H9 (cell line): ENCODE measurements at regions not wholly inside any gene's neighbourhood (a gene's known extent, or its start where the extent isn't known, plus 50 kb on each side); places are given as distances from the start of the nearest gene placed in this dataset.

Experiments
- DNase-seq: peaks from one replicate; pipeline ENCODE4 v3.0.0-alpha.2; 2017
- H2AFZ ChIP-seq: one replicate; pipeline ENCODE4 v1.6.1; 2013; ENCODE audit warnings: mild to moderate bottlenecking, low read length, control low read depth, moderate library complexity
- H2AK5ac ChIP-seq: 2 replicates; pipeline ENCODE4 v1.6.1; 2013; ENCODE audit warnings: low read length, control low read depth, mixed read lengths; ENCODE audit not compliant: insufficient read length
- H2BK120ac ChIP-seq: one replicate; pipeline ENCODE4 v1.6.1; 2013; ENCODE audit warnings: low read depth, mild to moderate bottlenecking, low read length, control low read depth, inconsistent platforms; ENCODE audit not compliant: poor library complexity, severe bottlenecking
- H2BK12ac ChIP-seq: 2 replicates; pipeline ENCODE4 v1.6.1; 2013; ENCODE audit warnings: low read length, control low read depth, mixed read lengths, low read depth; ENCODE audit not compliant: insufficient read length
- H2BK15ac ChIP-seq: 2 replicates; pipeline ENCODE4 v1.6.1; 2013; ENCODE audit warnings: low read depth, low read length, control low read depth
- H2BK20ac ChIP-seq: one replicate; pipeline ENCODE4 v1.6.1; 2013; ENCODE audit warnings: low read depth, mild to moderate bottlenecking, low read length, control low read depth, inconsistent platforms; ENCODE audit not compliant: poor library complexity, severe bottlenecking
- H2BK5ac ChIP-seq: 2 replicates; pipeline ENCODE4 v1.6.1; 2013; ENCODE audit warnings: low read length, control low read depth, mixed read lengths; ENCODE audit not compliant: insufficient read length
- H3K14ac ChIP-seq: 2 replicates; pipeline ENCODE4 v1.6.1; 2013; ENCODE audit warnings: low read length, control low read depth; ENCODE audit not compliant: insufficient read depth
- H3K18ac ChIP-seq: 2 replicates; pipeline ENCODE4 v1.6.1; 2013; ENCODE audit warnings: low read depth, mild to moderate bottlenecking, mixed read lengths, low read length, control low read depth; ENCODE audit not compliant: insufficient read length
- H3K23ac ChIP-seq: 2 replicates; pipeline ENCODE4 v1.6.1; 2013; ENCODE audit warnings: low read length, control low read depth, mixed read lengths, low read depth; ENCODE audit not compliant: insufficient read length
- H3K23me2 ChIP-seq: 2 replicates; pipeline ENCODE4 v1.6.1; 2013; ENCODE audit warnings: low read depth, mild to moderate bottlenecking, mixed read lengths, low read length, control low read depth; ENCODE audit not compliant: insufficient read length, poor library complexity, severe bottlenecking
- H3K27ac ChIP-seq: 2 replicates; pipeline ENCODE4 v1.5.1; 2013; ENCODE audit warnings: low read length, control low read depth, mixed read lengths, low read depth; ENCODE audit not compliant: insufficient read length
- H3K27me3 ChIP-seq: 2 replicates; pipeline ENCODE4 v1.6.1; 2013; ENCODE audit warnings: low read length, control low read depth, inconsistent platforms; ENCODE audit not compliant: insufficient read depth
- H3K4ac ChIP-seq: 2 replicates; pipeline ENCODE4 v1.6.1; 2013; ENCODE audit warnings: low read depth, mild to moderate bottlenecking, control low read depth, inconsistent platforms, low read length, moderate library complexity
- H3K4me1 ChIP-seq: 2 replicates; pipeline ENCODE4 v1.6.1; 2013; ENCODE audit warnings: low read length, control low read depth, inconsistent platforms; ENCODE audit not compliant: insufficient read depth
- H3K4me2 ChIP-seq: 2 replicates; pipeline ENCODE4 v1.6.1; 2013; ENCODE audit warnings: low read length, control low read depth, mixed read lengths; ENCODE audit not compliant: insufficient read length, insufficient read depth
- H3K56ac ChIP-seq: 2 replicates; pipeline ENCODE4 v1.6.1; 2013; ENCODE audit warnings: low read depth, mild to moderate bottlenecking, mixed read lengths, low read length, control low read depth; ENCODE audit not compliant: insufficient read length
- H3K79me1 ChIP-seq: 2 replicates; pipeline ENCODE4 v1.6.1; 2013; ENCODE audit warnings: low read depth, mild to moderate bottlenecking, moderate library complexity, low read length, control low read depth, inconsistent platforms; ENCODE audit not compliant: insufficient read depth, poor library complexity, severe bottlenecking
- H3K79me2 ChIP-seq: 2 replicates; pipeline ENCODE4 v1.6.1; 2013; ENCODE audit warnings: low read length, control low read depth, inconsistent platforms; ENCODE audit not compliant: insufficient read depth
- H3K9ac ChIP-seq: 2 replicates; pipeline ENCODE4 v1.6.1; 2013; ENCODE audit warnings: low read length, control low read depth, mixed read lengths; ENCODE audit not compliant: insufficient read length; ENCODE audit errors: extremely low read depth
- H3K9me3 ChIP-seq: one replicate; pipeline ENCODE4 v1.6.1; 2013; ENCODE audit warnings: low read depth, low read length, inconsistent platforms; ENCODE audit not compliant: control insufficient read depth
- H3T11ph ChIP-seq: one replicate; pipeline ENCODE4 v1.6.1; 2013; ENCODE audit warnings: mild to moderate bottlenecking, low read length, control low read depth, inconsistent platforms
- H4K20me1 ChIP-seq: one replicate; pipeline ENCODE4 v1.6.1; 2013; ENCODE audit not compliant: control insufficient read depth, insufficient read length, insufficient read depth
- H4K5ac ChIP-seq: 2 replicates; pipeline ENCODE4 v1.6.1; 2013; ENCODE audit warnings: low read depth, mild to moderate bottlenecking, mixed read lengths, low read length, control low read depth; ENCODE audit not compliant: insufficient read length
- H4K8ac ChIP-seq: replicated peaks from 2 replicates; pipeline ENCODE4 v1.6.1; 2013; ENCODE audit warnings: low read length, control low read depth, mixed read lengths, low read depth; ENCODE audit not compliant: insufficient read length
- H4K91ac ChIP-seq: 2 replicates; pipeline ENCODE4 v1.6.1; 2013; ENCODE audit warnings: low read depth, mild to moderate bottlenecking, moderate library complexity, mixed read lengths, low read length, control low read depth; ENCODE audit not compliant: insufficient read length
- H3K27ac Mint-ChIP-seq, 3 experiments: 2 replicates in 2 of 3; 3 replicates in 1 of 3; pipeline ENCODE4 v1.8.0; 2020 to 2021; ENCODE audit warnings: mixed read lengths in 3 of 3, mild to moderate bottlenecking in 1 of 3, moderate library complexity in 1 of 3
- H3K27me3 Mint-ChIP-seq: 2 replicates; pipeline ENCODE4 v1.8.0; 2021; ENCODE audit warnings: low read depth, mild to moderate bottlenecking, moderate library complexity, mixed read lengths
- H3K36me3 Mint-ChIP-seq, 3 experiments: 2 replicates in 2 of 3; 3 replicates in 1 of 3; pipeline ENCODE4 v1.8.0; 2020 to 2021; ENCODE audit warnings: low read depth in 3 of 3, mixed read lengths in 3 of 3; ENCODE audit not compliant: insufficient read depth in 1 of 3
- H3K4me1 Mint-ChIP-seq, 2 experiments: 2 replicates each; pipeline ENCODE4 v1.8.0; 2020; ENCODE audit warnings: mixed read lengths in 2 of 2
- H3K4me3 Mint-ChIP-seq, 2 experiments: 2 replicates in 1 of 2; 3 replicates in 1 of 2; pipeline ENCODE4 v1.8.0; 2020 to 2021; ENCODE audit warnings: mild to moderate bottlenecking in 2 of 2, mixed read lengths in 2 of 2, moderate library complexity in 1 of 2
- H3K9me3 Mint-ChIP-seq, 2 experiments: 2 replicates in 1 of 2; 3 replicates in 1 of 2; pipeline ENCODE4 v1.8.0; 2020; ENCODE audit warnings: mild to moderate bottlenecking in 2 of 2, mixed read lengths in 2 of 2, moderate library complexity in 1 of 2
- WGBS: extraction: QIAGEN DNeasy Blood & Tissue Kit; methylation state at CpG from one replicate; pipeline ENCODE4 v1.1.7; 2013; ENCODE audit warnings: missing lambda C conversion rate, low lambda C conversion rate, mixed read lengths; ENCODE audit not compliant: insufficient read length; ENCODE audit errors: extremely low coverage; 5-methylcytosine and 5-hydroxymethylcytosine counted together
- TF ChIP-seq, protein P1 (sequence below): fragments of 200-600 bp; sonication (generic); conservative IDR thresholded peaks from 3 replicates; pipeline ENCODE4 v1.8.0; 2021; ENCODE audit warnings: antibody characterized with exemption, mild to moderate bottlenecking

DNA sequence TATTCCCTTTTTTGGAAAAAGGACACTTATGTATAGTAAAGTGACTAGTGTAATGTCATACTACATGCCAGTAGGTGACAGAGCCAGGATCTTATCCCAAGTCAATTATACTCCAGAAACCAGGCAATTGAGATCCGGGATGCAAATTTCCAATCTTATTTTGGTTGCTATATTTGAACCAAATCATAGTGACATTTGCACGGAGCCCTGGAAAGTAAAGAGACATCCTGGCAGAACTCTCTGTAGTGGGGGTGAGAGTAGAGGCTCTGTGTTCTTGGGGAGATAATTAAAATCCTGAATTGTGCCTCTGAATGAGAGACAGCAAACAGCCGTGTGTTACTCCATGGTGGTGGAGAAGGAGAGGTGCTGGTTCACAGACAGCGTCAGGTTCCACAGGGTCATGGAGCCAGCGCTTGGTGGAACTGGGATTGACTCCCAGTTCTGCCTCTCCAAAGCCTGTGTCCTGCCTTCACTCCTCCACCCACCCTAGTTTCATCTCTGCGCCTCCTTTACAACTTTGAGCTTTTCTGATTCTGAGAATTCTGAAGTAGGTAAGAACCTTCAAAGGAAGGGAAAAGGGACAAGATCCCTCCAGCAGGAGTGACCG, 432.3 kb downstream of the PTPRU start:
- Histone ChIP-seq H2AK5ac (no peak overlapping the region), H2BK5ac (no peak overlapping the region), H4K5ac (no peak overlapping the region), H4K8ac (no peak overlapping the region), H2BK120ac (no peak overlapping the region), H3K79me2 (no peaks in the 10 kb centered on the region), H2BK20ac (no peak overlapping the region), H2AFZ (no peak overlapping the region), H2BK15ac (no peak overlapping the region), H3K79me1 (no peaks in the 10 kb centered on the region), H3K4me2 (no peak overlapping the region), H4K20me1 (no peaks in the 10 kb centered on the region), H3K14ac (peak overlapping the region; percentile 29; the same call in 1 of the 2 replicates), H3K23ac (no peak overlapping the region), H3K27me3 (no peaks in the 10 kb centered on the region), H4K91ac (no peak overlapping the region), H2BK12ac (no peak overlapping the region), H3K27ac (no peak overlapping the region), H3K9me3 (no peaks in the 10 kb centered on the region), H3T11ph (no peak overlapping the region), H3K9ac (no peak overlapping the region), H3K18ac (no peak overlapping the region), H3K4ac (no peak overlapping the region), H3K23me2 (no peaks in the 10 kb centered on the region), H3K4me1 (no peaks in the 10 kb centered on the region; the same call in none of the 2 replicates), H3K56ac (no peak overlapping the region)
- TF ChIP-seq, protein P1, sequence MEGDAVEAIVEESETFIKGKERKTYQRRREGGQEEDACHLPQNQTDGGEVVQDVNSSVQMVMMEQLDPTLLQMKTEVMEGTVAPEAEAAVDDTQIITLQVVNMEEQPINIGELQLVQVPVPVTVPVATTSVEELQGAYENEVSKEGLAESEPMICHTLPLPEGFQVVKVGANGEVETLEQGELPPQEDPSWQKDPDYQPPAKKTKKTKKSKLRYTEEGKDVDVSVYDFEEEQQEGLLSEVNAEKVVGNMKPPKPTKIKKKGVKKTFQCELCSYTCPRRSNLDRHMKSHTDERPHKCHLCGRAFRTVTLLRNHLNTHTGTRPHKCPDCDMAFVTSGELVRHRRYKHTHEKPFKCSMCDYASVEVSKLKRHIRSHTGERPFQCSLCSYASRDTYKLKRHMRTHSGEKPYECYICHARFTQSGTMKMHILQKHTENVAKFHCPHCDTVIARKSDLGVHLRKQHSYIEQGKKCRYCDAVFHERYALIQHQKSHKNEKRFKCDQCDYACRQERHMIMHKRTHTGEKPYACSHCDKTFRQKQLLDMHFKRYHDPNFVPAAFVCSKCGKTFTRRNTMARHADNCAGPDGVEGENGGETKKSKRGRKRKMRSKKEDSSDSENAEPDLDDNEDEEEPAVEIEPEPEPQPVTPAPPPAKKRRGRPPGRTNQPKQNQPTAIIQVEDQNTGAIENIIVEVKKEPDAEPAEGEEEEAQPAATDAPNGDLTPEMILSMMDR: no peak
- H3K4me3 Mint-ChIP-seq: no peak overlapping the region; a peak in 1 of 5 replicates
- H3K4me1 Mint-ChIP-seq: peaks cover 25 to 29% of the 10 kb centered on the region in 2 experiments
- no peaks in the 10 kb centered on the region; the same call in none of the 2 replicates for H3K27me3 Mint-ChIP-seq
- no CpG with 5 or more reads among the region's 7 CpGs for WGBS
- no peak for DNase-seq
- no peaks in the 10 kb centered on the region for H3K9me3 Mint-ChIP-seq
- H3K27ac Mint-ChIP-seq: no peak overlapping the region
- no peaks in the 10 kb centered on the region for H3K36me3 Mint-ChIP-seq
